ENCODE measurements at regions not wholly inside any gene's neighbourhood (a gene's known extent, or its start where the extent isn't known, plus 50 kb on each side); places are given as distances from the start of the nearest gene placed in this dataset.

- TF ChIP-seq CTCF (IDR thresholded peaks at IDR 0.05): no peak
- no peak for TF ChIP-seq POLR2A (IDR thresholded peaks at IDR 0.05)
These were observed 91.3 kb upstream of the C1QTNF9B start for GRCh38 chr13:23988546-23989122.
